Peyer's patch (tissue), 4 donors: ENCODE measurements at regions not wholly inside any gene's neighbourhood (a gene's known extent, or its start where the extent isn't known, plus 50 kb on each side); places are given as distances from the start of the nearest gene placed in this dataset.

ENCODE experiments used
- DNase-seq, 3 donors: peaks; one replicate each; pipeline ENCODE4 v3.0.0-alpha.2; 2017 to 2019
- H3K27ac ChIP-seq, 4 donors: fragments of 200-600 bp; sonication (generic); one replicate each; pipeline ENCODE4 v1.5.1; 2016 to 2019
- H3K27me3 ChIP-seq, 2 donors: fragments of 200-600 bp; sonication (generic); one replicate each; pipeline ENCODE4 v1.5.1; 2019
- H3K36me3 ChIP-seq, 3 donors: fragments of 200-600 bp; sonication (generic); one replicate each; pipeline ENCODE4 v1.5.1; 2016 to 2019
- H3K4me1 ChIP-seq, 4 donors: fragments of 200-600 bp; sonication (generic); one replicate each; pipeline ENCODE4 v1.5.1; 2016 to 2019
- H3K4me3 ChIP-seq, 4 donors: fragments of 200-600 bp; sonication (generic); 1 replicate in 3 of 4; 2 replicates in 1 of 4; pipeline ENCODE4 v1.5.1; 2016 to 2019; ENCODE audit warnings: mild to moderate bottlenecking in 1 of 4
- H3K9me3 ChIP-seq, 4 donors: fragments of 200-600 bp; sonication (generic); one replicate each; pipeline ENCODE4 v1.5.1; 2016 to 2019; ENCODE audit warnings: mild to moderate bottlenecking in 1 of 4
- POLR2A ChIP-seq, 2 donors: fragments of 450-650 bp; IDR thresholded peaks; one replicate each; pipeline ENCODE4 v1.5.1; 2017; ENCODE audit warnings: antibody characterized with exemption in 2 of 2, mild to moderate bottlenecking in 2 of 2, moderate library complexity in 2 of 2
- TF ChIP-seq, protein P1 (sequence below), 6 experiments: fragments of 450-650 bp in 4 of 6; fragments of 200-600 bp in 2 of 6; sonication (generic) in 1 of 6; IDR thresholded peaks; one replicate each; pipeline ENCODE4 v1.5.1; 2017 to 2019; ENCODE audit warnings: antibody characterized with exemption in 6 of 6, mild to moderate bottlenecking in 3 of 6, moderate library complexity in 1 of 6

DNA sequence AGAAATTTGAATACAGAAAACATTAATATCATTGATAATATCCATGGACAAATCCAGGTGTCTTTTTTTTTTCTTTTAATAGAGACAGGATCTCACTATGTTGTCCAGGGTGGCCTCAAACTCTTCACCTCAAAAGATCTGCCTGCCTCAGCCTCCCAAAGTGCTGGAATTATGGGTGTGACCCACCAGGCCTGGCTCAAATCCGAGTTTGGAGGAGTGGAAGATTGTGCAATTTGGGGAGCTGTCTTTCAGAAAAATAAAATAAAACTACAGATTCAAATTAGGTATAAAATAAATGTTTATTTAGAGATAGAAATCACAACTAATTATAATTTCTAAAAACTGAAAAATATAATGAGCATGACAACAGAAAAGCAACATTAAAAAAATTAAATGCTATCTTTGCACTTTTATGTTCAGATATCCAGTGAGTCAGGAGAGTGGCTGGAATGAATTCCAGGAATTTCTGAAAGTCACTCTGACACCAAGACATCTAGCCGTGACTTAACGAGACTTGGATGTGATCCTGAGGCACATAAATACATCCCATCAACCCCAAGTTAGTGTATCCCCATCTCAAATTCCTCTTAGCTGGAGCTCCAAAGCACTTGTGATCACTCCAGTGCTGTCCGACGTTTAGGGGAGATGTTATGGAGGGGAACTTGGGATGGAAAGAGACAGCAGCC, 128.6 kb upstream of the THY1 start:
- Histone ChIP-seq H3K27me3 (no peaks in the 10 kb centered on the region), H3K9me3 (peaks cover 0 to 12% (median 0%) of the 10 kb centered on the region in 4 donors), H3K4me1 (no peaks in the 10 kb centered on the region), H3K27ac (no peak overlapping the region), H3K36me3 (no peaks in the 10 kb centered on the region), H3K4me3 (no peak overlapping the region)
- DNase-seq: peak in 1 of 3 donors; percentile 23
- TF ChIP-seq, protein P1, sequence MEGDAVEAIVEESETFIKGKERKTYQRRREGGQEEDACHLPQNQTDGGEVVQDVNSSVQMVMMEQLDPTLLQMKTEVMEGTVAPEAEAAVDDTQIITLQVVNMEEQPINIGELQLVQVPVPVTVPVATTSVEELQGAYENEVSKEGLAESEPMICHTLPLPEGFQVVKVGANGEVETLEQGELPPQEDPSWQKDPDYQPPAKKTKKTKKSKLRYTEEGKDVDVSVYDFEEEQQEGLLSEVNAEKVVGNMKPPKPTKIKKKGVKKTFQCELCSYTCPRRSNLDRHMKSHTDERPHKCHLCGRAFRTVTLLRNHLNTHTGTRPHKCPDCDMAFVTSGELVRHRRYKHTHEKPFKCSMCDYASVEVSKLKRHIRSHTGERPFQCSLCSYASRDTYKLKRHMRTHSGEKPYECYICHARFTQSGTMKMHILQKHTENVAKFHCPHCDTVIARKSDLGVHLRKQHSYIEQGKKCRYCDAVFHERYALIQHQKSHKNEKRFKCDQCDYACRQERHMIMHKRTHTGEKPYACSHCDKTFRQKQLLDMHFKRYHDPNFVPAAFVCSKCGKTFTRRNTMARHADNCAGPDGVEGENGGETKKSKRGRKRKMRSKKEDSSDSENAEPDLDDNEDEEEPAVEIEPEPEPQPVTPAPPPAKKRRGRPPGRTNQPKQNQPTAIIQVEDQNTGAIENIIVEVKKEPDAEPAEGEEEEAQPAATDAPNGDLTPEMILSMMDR (IDR thresholded peaks at IDR 0.05): no peak
- no peak for TF ChIP-seq POLR2A (IDR thresholded peaks at IDR 0.05)

- peak in 1 of 3 donors; percentile 6 for DNase-seq
- no peaks in the 10 kb centered on the region for H3K27me3 ChIP-seq
These were observed 127.2 kb upstream of the THY1 start for GRCh38 chr11:119550053-119550752.

GRCh38 chr11:119547511-119547910, 124.5 kb upstream of the THY1 start:
- no peaks in the 10 kb centered on the region for H3K4me1 ChIP-seq
- no peak for TF ChIP-seq POLR2A (IDR thresholded peaks at IDR 0.05)
- TF ChIP-seq, protein P1 (IDR thresholded peaks at IDR 0.05): no peak
- H3K36me3 ChIP-seq: no peaks in the 10 kb centered on the region
- peaks cover 0 to 8% (median 0%) of the 10 kb centered on the region in 4 donors for H3K9me3 ChIP-seq
- DNase-seq: peak in 1 of 3 donors; percentile 17
- H3K27me3 ChIP-seq: no peaks in the 10 kb centered on the region
- no peak overlapping the region for H3K4me3 ChIP-seq
- H3K27ac ChIP-seq: no peak overlapping the region

More at GRCh38 chr11:119550053-119550752, 127.2 kb upstream of the THY1 start:
- Histone ChIP-seq H3K9me3 (peaks cover 0 to 8% (median 0%) of the 10 kb centered on the region in 4 donors), H3K36me3 (no peaks in the 10 kb centered on the region), H3K4me3 (no peak overlapping the region), H3K4me1 (no peaks in the 10 kb centered on the region), H3K27ac (no peak overlapping the region)
- TF ChIP-seq, protein P1 (IDR thresholded peaks at IDR 0.05): no peak
- TF ChIP-seq POLR2A (IDR thresholded peaks at IDR 0.05): no peak

DNA sequence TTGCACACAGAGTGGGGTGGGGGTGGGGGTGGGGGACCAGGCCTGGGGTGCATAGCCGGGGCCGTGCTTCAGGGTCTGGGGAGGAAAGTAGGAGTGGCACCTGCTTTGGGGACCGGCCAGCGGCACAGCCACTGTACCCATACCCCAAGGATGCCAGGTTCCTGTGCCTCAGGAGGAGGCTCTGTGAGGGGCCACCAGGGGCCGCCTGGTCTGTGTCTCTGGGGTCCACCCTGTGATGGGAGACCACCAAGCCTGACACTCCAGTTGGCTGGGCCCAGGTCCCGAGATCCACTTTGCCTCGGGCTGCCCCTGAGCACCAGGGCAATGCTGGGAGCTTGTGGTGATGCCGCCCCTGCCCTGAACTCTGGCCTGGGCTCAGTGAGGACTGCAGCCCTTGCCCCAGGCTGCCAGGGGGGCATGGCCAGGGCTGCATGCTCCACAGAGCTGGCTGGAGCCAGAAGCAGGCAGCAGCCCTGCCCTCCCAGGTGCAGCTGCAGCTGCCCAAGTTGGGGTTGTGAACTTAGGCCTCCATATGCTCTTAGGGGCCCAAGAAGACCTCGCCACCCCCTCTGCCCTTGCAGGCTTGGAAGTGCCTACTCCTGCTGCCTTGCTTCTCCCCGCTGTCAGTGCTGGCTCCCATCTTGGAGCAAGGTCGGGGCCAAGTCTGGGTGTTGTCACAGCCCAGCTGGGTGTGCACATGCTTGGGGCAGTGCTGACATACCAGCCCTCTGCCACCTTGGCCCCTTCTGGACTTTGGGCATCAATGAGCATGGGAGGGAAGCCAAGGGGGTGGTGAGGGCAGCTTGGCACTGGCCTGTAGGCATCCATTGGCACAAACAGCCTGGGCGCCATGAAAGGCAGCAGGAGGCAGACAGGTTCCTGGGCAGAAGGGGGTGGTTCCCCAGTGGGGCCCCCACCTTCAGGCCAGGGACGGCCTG, 123.3 kb upstream of the THY1 start:
- no peak overlapping the region for H3K4me3 ChIP-seq
- H3K36me3 ChIP-seq: no peaks in the 10 kb centered on the region
- DNase-seq: peak in 1 of 3 donors; percentile 34
- H3K4me1 ChIP-seq: no peaks in the 10 kb centered on the region
- TF ChIP-seq, protein P1 (IDR thresholded peaks at IDR 0.05): no peak
- TF ChIP-seq POLR2A (IDR thresholded peaks at IDR 0.05): no peak
- H3K9me3 ChIP-seq: peaks cover 0 to 8% (median 0%) of the 10 kb centered on the region in 4 donors
- no peaks in the 10 kb centered on the region for H3K27me3 ChIP-seq
- no peak overlapping the region for H3K27ac ChIP-seq

GRCh38 chr11:119540370-119541125, 117.6 kb upstream of the THY1 start:
- H3K4me1 ChIP-seq: no peaks in the 10 kb centered on the region
- H3K27me3 ChIP-seq: no peaks in the 10 kb centered on the region
- H3K36me3 ChIP-seq: no peaks in the 10 kb centered on the region
- DNase-seq: peak in 1 of 3 donors; percentile 22
- H3K4me3 ChIP-seq: no peak overlapping the region
- H3K27ac ChIP-seq: no peak overlapping the region
- H3K9me3 ChIP-seq: no peaks in the 10 kb centered on the region
- no peak for TF ChIP-seq POLR2A (IDR thresholded peaks at IDR 0.05)
- TF ChIP-seq, protein P1 (IDR thresholded peaks at IDR 0.05): no peak
